M059J (cell line): ENCODE measurements at regions not wholly inside any gene's neighbourhood (a gene's known extent, or its start where the extent isn't known, plus 50 kb on each side); places are given as distances from the start of the nearest gene placed in this dataset.

ENCODE experiments used
- DNase-seq: peaks from one replicate; pipeline ENCODE4 v3.0.0-alpha.2; 2012; ENCODE audit warnings: low read depth

DNA sequence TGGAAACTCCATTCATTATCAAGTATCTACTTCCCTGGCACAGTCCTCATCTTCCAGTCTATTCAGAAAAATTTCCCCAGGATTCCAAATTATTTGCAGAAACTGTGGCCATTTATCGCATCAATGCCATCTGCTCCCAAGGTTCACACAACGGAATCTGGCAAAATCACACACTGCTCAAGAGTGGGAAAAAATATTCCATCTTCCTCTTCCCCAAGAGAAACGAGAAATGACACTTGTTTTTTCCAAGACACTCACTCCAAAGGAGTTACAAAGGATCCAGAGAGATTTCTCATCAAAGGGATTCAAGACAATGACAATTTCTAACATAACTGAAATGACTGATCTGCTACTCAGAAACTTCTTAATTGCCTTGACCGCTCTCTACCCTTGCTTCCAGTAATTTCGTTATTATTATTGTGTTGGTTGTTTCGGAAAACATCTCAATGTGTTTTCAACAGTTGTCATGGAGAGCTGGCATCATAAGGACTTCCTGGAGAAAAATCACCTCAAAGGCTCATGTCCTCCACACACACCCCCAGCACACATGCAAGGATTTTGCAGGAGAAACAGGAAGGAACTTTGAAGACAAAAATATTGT lies 128.0 kb downstream of the PSMG1 start:
- DNase-seq, result peak; percentile 13

DNA sequence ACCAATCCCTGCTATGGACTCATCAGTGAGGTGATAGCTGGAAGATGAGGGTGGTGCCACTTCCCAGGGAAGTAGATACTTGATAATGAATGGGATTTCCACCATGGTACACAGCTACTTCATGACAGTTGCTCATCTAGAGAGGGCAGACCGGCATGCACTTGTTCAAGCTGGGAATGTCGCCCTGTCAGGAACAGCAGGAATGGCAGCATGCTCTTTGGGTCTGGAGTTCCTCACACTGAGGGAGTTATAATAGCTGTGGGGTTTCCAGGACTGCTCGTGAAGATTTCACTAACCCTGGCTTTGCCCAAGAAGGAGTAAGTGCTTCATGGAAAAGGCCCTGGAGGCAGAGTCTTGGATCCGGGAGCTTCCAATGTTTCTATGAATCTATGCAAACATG lies 129.2 kb downstream of the PSMG1 start:
- no peak for DNase-seq

GRCh38 chr21:39053126-39053525 lies 130.1 kb downstream of the PSMG1 start:
- no peak for DNase-seq

DNA sequence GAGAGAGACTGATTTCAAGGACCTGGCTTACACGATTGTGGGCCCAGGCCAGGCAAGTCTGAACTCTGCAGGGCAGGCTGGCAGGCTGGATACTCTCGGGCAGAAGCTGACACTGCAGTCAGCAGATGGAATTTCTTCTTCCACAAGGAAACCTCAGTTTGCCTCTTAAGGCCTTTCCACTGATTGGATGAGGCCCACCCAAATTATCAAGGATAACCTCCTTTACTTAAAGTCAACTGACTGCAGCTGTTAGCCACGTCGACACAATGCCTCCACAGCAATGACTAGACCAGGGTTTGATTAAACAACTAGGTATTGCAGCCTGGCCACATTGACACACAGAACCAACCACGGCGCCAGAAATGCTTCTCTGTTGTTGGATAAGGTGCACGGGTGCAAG lies 130.5 kb downstream of the PSMG1 start:
- no peak for DNase-seq

- DNase-seq, result peak; percentile 84
Measured at GRCh38 chr21:39051588-39051949, 131.7 kb downstream of the PSMG1 start.

DNA sequence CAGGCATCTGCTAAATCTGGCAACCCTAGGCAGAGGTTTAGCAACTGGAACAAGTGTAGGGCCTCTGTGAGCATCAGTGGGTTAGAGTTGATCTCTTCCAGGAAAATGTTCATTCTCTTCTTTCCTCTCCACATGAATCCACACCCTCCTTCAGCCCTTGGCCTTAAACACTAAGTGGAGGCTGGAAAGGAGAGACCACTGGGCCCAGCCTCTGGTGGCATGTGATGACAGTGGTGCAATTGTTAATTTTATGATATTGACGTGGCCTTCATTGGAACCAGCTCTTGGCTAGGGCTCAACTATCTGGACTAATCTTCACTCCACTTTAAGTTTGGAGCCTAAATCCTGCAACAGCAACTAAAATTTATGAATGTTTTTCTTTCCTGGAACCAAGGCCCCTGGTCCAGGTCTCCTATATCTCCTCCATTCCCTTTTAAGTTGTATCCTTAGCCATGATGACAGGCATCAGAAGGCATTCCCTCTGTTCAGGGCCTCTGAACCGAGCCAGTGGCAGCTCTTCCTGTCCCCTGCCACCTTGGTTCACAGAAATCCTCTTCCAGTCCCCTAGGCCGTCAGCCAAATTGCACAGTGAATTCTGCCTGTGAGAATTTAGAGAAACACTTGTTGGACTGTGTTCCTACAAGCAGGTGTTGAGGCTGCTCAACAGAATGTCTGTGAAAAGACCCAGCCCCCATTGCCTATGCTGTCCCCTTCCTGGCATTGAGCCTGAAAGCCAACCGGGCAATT lies 132.2 kb downstream of the PSMG1 start:
- no peak for DNase-seq

DNA sequence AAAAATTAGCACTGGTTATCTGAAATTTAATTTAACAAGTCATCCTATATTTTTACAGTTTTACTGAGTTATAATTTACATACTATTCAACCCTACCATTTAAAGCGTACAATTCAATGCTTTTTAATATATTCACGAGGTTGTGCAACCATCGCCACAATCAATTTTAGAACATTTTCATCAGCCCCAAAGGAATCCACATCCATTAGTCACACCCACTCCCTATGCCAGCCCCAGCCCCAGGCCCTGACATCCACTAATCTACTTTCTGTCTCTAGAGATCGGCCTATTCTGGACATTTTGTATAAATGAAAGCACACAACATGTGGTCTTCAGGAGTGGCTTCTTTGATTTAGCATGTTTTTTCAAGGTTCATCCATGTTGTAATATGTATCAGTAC lies 134.7 kb downstream of the PSMG1 start:
- peak; percentile 81 for DNase-seq

GRCh38 chr21:39048064-39048463 lies 135.2 kb downstream of the PSMG1 start:
- DNase-seq, result peak; percentile 97

DNA sequence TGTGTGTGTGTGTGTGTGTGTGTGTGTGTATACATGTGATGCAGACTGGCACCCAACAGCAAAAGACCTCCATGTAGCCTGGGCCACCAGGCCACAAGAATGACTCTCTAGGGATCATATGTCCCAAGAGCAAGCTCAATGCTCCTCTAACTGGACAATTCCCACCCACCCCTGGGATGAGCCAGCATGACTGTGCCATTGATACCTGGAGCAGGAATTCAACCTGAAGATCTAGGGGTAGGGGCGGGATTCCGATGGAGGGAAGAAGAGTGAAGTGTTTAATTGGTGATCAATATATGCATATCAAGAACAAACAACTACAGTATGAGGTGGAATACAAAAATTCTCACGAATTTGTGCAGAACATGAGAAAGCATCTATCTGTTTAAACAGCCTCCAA lies 136.2 kb downstream of the PSMG1 start:
- DNase-seq, result no peak

GRCh38 chr21:39046236-39046916 lies 136.9 kb downstream of the PSMG1 start:
- no peak for DNase-seq

- DNase-seq, result no peak
Measured at GRCh38 chr21:39041816-39042215, 141.4 kb downstream of the PSMG1 start.

DNA sequence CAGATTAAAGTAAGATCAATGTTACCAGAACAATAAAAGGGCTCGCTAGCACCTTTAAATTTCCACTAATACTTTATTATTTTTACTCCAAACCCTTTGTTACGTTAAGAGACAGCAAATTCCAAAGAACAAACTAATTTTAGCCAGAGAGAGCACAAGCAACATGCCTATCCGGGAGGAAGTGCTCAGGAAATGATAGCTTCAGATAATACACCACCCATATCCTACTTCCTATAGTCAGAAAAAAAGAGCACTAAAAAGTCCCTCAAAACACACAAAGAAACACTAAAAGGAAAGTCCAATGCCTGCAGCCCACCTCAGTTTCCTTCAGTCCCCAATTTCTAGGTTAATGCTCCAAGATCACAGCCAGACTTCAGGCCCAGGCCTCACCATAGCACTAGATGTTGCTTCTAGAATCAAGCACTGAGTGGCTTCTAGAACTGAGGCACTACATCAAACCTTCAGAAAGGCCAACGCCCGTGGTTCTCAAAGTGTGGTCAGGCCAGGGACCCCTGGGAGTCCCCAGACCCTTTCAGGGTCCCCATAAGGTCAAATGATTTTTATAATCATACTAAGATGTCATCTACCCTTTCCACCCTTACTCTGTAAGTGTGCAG lies 142.6 kb downstream of the PSMG1 start:
- DNase-seq, result no peak

DNA sequence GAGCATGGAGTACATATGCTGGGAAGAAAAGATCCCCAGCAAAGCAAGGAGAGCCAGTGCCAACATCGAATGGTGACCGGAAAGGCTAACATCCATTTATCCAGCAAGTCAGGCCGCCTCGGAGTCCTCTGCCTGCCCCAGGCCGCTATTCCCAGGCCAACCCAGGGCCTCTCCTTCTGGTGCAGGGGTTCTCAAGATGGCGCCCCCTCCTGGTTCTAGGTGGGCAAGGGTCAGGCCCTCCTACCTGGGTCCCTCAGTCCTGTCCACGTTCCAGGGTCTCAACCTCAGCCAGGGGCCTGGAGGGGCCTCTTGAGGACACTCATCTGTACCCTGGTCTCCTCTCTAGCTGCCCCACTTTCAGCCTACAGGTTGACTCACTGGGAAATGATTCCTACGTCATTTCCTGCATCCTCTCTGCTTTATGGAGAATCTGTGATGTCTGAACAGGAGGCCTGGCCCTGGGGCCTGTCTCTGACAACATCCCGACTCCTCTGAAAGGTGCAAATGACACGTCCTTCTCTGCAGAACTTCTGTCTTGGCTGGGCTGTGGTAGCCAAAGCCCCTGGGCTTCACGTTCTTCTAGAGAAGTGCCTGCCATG lies 145.3 kb downstream of the PSMG1 start:
- peak; percentile 43 for DNase-seq

DNA sequence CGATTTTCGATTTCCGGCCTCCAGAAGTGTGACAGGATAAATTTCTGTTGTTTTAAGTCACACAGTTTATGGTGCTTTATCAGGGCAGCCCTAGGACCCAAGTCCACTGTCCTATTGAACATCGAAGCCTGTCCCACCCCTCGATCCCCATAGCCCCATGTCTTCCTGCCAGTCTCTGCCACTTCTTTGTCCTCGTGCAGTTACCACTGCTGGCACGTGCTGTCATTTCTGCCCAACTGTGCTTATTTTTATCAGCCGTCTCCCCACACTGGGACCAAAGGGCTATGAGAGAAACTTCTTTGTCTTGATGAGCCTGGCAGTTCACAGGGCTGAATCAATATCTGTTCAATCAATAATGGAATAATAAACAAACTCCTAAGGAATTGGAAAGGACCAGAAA lies 146.7 kb downstream of the PSMG1 start:
- no peak for DNase-seq

DNA sequence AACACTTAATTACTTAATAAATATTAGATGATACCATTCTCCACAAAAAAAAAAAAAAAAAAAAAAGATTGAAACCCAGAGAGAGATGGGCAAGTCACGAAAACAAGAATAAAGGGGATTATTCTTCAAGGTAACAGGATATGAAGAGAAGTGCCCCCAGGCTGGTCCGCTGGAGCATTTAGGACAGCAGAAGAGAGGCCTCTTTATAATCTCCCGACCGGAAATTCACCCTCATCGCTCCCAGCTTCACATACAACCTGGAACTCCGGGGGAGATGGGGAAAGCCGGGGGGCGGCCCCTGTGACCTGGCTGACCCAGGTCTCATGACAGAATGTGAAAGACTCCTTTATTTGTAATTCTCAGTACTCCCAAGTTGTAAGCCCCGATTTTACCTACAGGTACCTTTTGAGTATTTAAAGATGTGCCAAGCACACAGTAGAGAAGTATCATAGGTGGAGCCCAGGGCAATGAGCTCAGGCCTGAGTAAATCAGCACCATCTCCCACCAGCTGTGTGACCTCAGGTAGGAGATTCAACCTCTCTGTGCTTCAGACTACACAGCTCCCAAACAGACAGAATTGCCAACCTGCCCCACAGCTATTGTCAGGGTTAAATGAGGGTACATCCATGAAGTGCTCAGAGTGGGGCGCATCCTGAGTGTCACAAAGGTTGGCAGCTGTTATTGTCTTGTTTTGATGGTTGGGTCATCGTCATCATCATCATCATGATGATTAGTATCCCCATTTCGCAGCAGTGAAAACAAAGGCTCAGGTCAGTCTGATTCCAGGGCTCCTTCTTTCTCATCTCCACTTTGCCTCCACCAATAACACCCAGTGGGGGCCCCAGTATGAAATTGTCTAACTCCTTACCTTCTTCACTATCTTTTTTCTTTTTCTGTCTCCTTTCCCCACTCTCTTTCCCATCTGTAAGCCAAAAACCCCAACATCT lies 148.4 kb downstream of the PSMG1 start:
- no peak for DNase-seq

- no peak for DNase-seq
Measured at GRCh38 chr21:39033878-39034589, 149.2 kb downstream of the PSMG1 start.

DNA sequence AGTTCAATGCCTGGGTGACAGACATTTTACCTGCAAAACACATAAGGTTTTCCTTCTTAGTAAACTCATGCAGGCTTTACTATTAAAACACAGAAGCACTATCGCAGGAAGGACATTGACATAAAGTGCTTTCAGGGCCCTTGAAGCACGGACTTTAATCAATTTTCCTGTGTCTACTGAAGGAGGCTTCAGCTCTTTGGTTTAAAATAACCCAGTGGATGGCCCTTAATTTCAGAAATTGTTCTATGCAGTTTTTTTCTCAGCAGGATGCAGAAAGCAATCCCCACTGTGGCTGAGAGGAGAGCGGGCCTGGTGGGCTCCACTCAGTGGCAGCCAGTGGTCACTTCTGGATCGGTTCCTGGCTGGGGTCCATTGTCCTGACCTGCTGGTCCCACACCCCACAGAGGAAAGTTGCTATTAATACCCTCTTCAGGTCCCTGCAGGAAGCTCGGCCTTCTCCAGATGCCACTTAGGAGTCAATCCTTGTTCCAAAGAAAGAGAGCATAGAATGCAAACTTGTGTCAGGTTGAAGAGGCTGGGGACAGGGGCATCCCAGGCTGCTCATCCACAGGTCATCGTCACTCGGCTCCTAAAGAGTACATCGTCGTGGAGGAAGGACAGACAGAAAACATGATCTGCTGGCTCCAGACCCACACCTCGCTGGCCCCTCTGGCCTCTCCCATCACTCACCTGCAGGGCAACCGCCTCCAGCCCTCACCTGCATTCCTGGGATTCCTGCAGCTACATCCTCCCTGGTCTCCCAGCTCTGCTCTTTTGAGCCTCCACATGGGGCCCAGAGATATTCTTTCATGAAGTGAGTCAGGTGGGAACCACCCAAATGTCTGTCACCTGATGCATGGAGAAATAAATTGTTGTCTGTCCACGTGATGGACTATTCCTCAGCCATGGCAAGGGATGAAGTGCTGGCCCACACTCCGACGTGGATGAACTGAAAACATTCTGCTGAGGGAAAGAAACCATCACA lies 153.1 kb downstream of the PSMG1 start:
- no peak for DNase-seq

GRCh38 chr21:39029086-39029755 lies 154.0 kb downstream of the PSMG1 start:
- no peak for DNase-seq

- DNase-seq, result no peak
Measured at GRCh38 chr21:39025198-39025597, 158.1 kb downstream of the PSMG1 start.
